Brain microvascular endothelial cell (primary cell): ENCODE measurements at regions not wholly inside any gene's neighbourhood (a gene's known extent, or its start where the extent isn't known, plus 50 kb on each side); places are given as distances from the start of the nearest gene placed in this dataset.
A peak's percentile ranks its signal among the peaks of the same experiment; 100 is the strongest.

Source experiments
- DNase-seq: peaks from one replicate; pipeline ENCODE4 v3.0.0-alpha.2; 2020
- H3K27ac ChIP-seq: fragments of 250-450 bp; sonication (Bioruptor Pico); 2 replicates; pipeline ENCODE4 v1.5.1; 2020; ENCODE audit warnings: mild to moderate bottlenecking, moderate library complexity
- H3K27me3 ChIP-seq: fragments of 250-450 bp; sonication (Bioruptor Pico); replicated peaks from 2 replicates; pipeline ENCODE4 v1.5.1; 2020; ENCODE audit warnings: mild to moderate bottlenecking
- H3K36me3 ChIP-seq: fragments of 250-450 bp; sonication (Bioruptor Pico); replicated peaks from 2 replicates; pipeline ENCODE4 v1.5.1; 2020; ENCODE audit warnings: mild to moderate bottlenecking
- H3K4me3 ChIP-seq: 2 replicates; pipeline ENCODE4 v1.5.1; 2011; ENCODE audit warnings: low read depth, mild to moderate bottlenecking, control low read depth, low read length, moderate library complexity
- CTCF ChIP-seq: IDR thresholded peaks from 2 replicates; pipeline ENCODE4 v1.5.1; 2011; ENCODE audit warnings: low read depth, mild to moderate bottlenecking, moderate library complexity, low read length, control low read depth, inconsistent platforms; ENCODE audit errors: missing control alignments
- in situ Hi-C: cut with HindIII; loops from 2 replicates; pipeline ENCODE4 v1.10.0; 2017; ENCODE audit warnings: low sequenced_read_pairs, low pct_ligation_motif_present

DNA sequence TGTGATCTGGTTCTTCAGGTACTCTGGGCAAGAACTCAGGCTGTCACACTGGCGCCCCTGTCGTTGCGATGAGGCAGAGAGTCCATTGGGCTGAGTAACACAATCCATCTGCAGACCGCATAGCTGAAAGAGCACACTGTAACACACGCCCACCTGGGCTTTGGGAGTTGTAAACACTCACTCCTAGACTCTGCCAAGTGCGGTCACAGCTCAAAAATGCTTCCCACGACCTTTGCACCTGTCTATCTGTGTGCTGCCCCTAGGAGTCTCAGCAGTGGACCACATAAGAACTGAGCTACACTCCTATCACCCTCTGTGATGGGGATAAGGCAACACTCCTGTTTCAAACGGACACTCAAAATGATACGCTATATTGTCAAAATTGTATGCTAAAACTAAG, 2028.3 kb downstream of the PCDH7 start:
- Histone ChIP-seq H3K27me3 (no peaks in the 10 kb centered on the region), H3K36me3 (no peaks in the 10 kb centered on the region), H3K27ac (no peak overlapping the region), H3K4me3 (no peak overlapping the region)
- in situ Hi-C loops, result no loop called here
- no peak for DNase-seq
- no peak for TF ChIP-seq CTCF

DNA sequence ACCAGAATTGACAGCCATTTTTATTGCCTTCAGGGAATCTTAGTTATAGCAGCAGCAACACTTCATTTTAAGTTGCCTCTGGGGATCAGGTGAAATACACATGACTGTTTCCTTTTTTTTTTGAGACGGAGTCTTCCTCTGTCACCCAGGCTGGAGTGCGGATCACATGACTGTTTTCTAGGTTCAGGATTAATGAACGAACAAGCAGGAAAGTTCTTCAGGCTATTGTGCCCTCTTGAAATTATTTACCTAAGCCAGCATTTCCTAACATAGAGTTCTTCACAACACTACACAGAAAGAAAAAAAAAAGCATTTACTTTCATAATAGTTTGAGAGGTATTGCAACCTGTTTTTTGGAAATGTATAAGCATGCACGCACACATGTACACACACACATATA, 2032.8 kb downstream of the PCDH7 start:
- no peak overlapping the region for H3K27ac ChIP-seq
- H3K36me3 ChIP-seq, result no peaks in the 10 kb centered on the region
- in situ Hi-C loops, result no loop called here
- H3K27me3 ChIP-seq, result no peaks in the 10 kb centered on the region
- DNase-seq, result no peak
- TF ChIP-seq CTCF, result no peak
- H3K4me3 ChIP-seq, result no peak overlapping the region

GRCh38 chr4:32768664-32769389, 2048.7 kb downstream of the PCDH7 start:
- TF ChIP-seq CTCF, result no peak
- no peak for DNase-seq
- no peaks in the 10 kb centered on the region for H3K27me3 ChIP-seq
- H3K27ac ChIP-seq, result no peak overlapping the region
- no peaks in the 10 kb centered on the region for H3K36me3 ChIP-seq
- in situ Hi-C loops, result no loop called here
- no peak overlapping the region for H3K4me3 ChIP-seq

DNA sequence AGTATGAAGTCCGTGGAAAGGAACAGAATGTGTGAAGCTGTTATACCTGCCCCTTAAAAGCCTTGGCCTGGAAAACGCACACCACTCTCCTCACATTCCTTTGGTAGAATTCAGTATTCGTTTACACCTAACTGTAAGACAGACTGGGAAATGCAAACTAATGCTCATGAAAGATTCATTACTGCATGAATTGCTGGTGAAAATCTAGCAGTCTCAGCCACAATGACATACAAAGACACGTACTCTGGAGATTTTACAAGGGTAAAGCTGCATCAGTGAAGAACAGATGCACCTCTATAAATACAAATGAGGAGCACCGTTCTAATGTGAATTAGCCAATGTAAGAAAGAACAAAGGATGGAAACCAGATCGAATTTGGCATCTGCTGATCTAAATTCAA, 2051.3 kb downstream of the PCDH7 start:
- DNase-seq, result no peak
- Histone ChIP-seq H3K27me3 (no peaks in the 10 kb centered on the region), H3K27ac (no peak overlapping the region), H3K36me3 (no peaks in the 10 kb centered on the region), H3K4me3 (no peak overlapping the region)
- in situ Hi-C loops, result no loop called here
- TF ChIP-seq CTCF, result no peak

- in situ Hi-C loops, result no loop called here
- no peak overlapping the region for H3K4me3 ChIP-seq
- no peak overlapping the region for H3K27ac ChIP-seq
- no peaks in the 10 kb centered on the region for H3K36me3 ChIP-seq
- peak; percentile 52 for TF ChIP-seq CTCF
- H3K27me3 ChIP-seq, result no peaks in the 10 kb centered on the region
- DNase-seq, result peak; percentile 23
Measured at GRCh38 chr4:32775049-32775448, 2054.9 kb downstream of the PCDH7 start.
